COR-L47 (cell line): ENCODE measurements at regions not wholly inside any gene's neighbourhood (a gene's known extent, or its start where the extent isn't known, plus 50 kb on each side); places are given as distances from the start of the nearest gene placed in this dataset.

Source experiments
- DNase-seq: peaks from one replicate; lab custom pipeline; 2025; lab: John Stamatoyannopoulos, UW

GRCh38 chr6:93675856-93676417 lies 256.6 kb upstream of the EPHA7 start:
- DNase-seq, result no peak

- no peak for DNase-seq
These were observed 243.8 kb upstream of the EPHA7 start for GRCh38 chr6:93663111-93663510.

- no peak for DNase-seq
These were observed 235.2 kb upstream of the EPHA7 start for GRCh38 chr6:93654548-93654947.

GRCh38 chr6:93644611-93645010 lies 225.3 kb upstream of the EPHA7 start:
- peak; percentile 55 for DNase-seq

- no peak for DNase-seq
These were observed 219.8 kb upstream of the EPHA7 start for GRCh38 chr6:93639126-93639525.

GRCh38 chr6:93636987-93637664 lies 217.8 kb upstream of the EPHA7 start:
- DNase-seq, result peak; percentile 9

GRCh38 chr6:93624408-93624807 lies 205.0 kb upstream of the EPHA7 start:
- DNase-seq, result peak; percentile 93

- no peak for DNase-seq
These were observed 202.1 kb upstream of the EPHA7 start for GRCh38 chr6:93621442-93621841.

- DNase-seq, result no peak
These were observed 185.6 kb upstream of the EPHA7 start for GRCh38 chr6:93604951-93605350.

- DNase-seq, result no peak
These were observed 173.1 kb upstream of the EPHA7 start for GRCh38 chr6:93592417-93592816.

GRCh38 chr6:93586306-93586705 lies 166.9 kb upstream of the EPHA7 start:
- no peak for DNase-seq

- DNase-seq, result no peak
These were observed 164.9 kb upstream of the EPHA7 start for GRCh38 chr6:93584300-93584699.

- no peak for DNase-seq
These were observed 162.0 kb upstream of the EPHA7 start for GRCh38 chr6:93581371-93581770.

GRCh38 chr6:93580446-93580845 lies 161.1 kb upstream of the EPHA7 start:
- no peak for DNase-seq

- DNase-seq, result no peak
These were observed 156.3 kb upstream of the EPHA7 start for GRCh38 chr6:93575495-93576267.

- DNase-seq, result no peak
These were observed 154.9 kb upstream of the EPHA7 start for GRCh38 chr6:93574299-93574698.

- no peak for DNase-seq
These were observed 152.0 kb upstream of the EPHA7 start for GRCh38 chr6:93571346-93571745.

GRCh38 chr6:93568169-93568568 lies 148.8 kb upstream of the EPHA7 start:
- no peak for DNase-seq

GRCh38 chr6:93567164-93567563 lies 147.8 kb upstream of the EPHA7 start:
- no peak for DNase-seq

GRCh38 chr6:93566285-93566684 lies 146.9 kb upstream of the EPHA7 start:
- DNase-seq, result no peak

GRCh38 chr6:93562582-93562981 lies 143.2 kb upstream of the EPHA7 start:
- DNase-seq, result no peak

- DNase-seq, result no peak
These were observed 135.9 kb upstream of the EPHA7 start for GRCh38 chr6:93555292-93555691.

- no peak for DNase-seq
These were observed 134.7 kb upstream of the EPHA7 start for GRCh38 chr6:93554018-93554417.
